ENCODE measurements at regions not wholly inside any gene's neighbourhood (a gene's known extent, or its start where the extent isn't known, plus 50 kb on each side); places are given as distances from the start of the nearest gene placed in this dataset.

GRCh38 chr10:130660266-130660665 is 524.1 kb downstream of the GLRX3 start:
- H3K27ac ChIP-seq (ENCODE audit: low read length), result no peak overlapping the region
- no peak for ATAC-seq
- no peak for DNase-seq (ENCODE audit: low read depth, low spot score)
- intact Hi-C loops (cut with micrococcal nuclease; ENCODE audit: unreplicated experiment), result no loop called here
- no peaks in the 10 kb centered on the region for H3K27me3 ChIP-seq (ENCODE audit: control insufficient read depth, insufficient read depth, low read length)
- ChIA-PET POLR2A (no interaction called here), CTCF (no interaction called here)
- in situ Hi-C loops (cut with HindIII; ENCODE audit: low pct_unique_long_range_greater_than_20kb, low sequenced_read_pairs), result no loop called here
- H3K4me1 ChIP-seq (ENCODE audit: control insufficient read depth, insufficient read depth, low read length), result no peaks in the 10 kb centered on the region
- no peak for TF ChIP-seq TCF7L2 (IDR thresholded peaks at IDR 0.05; ENCODE audit: low read depth, low read length)
- no peak for TF ChIP-seq SIN3A (IDR thresholded peaks at IDR 0.05; ENCODE audit: borderline replicate concordance, insufficient read depth, low read depth, low read length)
- no peak for TF ChIP-seq POLR2AphosphoS5 (IDR thresholded peaks at IDR 0.05; ENCODE audit: low read depth, low read length)
- no peak for TF ChIP-seq REST (IDR thresholded peaks at IDR 0.05; ENCODE audit: insufficient read depth in 1 of 2, low read depth in 2 of 2, low read length in 1 of 2)
- TF ChIP-seq, protein P1, sequence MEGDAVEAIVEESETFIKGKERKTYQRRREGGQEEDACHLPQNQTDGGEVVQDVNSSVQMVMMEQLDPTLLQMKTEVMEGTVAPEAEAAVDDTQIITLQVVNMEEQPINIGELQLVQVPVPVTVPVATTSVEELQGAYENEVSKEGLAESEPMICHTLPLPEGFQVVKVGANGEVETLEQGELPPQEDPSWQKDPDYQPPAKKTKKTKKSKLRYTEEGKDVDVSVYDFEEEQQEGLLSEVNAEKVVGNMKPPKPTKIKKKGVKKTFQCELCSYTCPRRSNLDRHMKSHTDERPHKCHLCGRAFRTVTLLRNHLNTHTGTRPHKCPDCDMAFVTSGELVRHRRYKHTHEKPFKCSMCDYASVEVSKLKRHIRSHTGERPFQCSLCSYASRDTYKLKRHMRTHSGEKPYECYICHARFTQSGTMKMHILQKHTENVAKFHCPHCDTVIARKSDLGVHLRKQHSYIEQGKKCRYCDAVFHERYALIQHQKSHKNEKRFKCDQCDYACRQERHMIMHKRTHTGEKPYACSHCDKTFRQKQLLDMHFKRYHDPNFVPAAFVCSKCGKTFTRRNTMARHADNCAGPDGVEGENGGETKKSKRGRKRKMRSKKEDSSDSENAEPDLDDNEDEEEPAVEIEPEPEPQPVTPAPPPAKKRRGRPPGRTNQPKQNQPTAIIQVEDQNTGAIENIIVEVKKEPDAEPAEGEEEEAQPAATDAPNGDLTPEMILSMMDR (IDR thresholded peaks at IDR 0.05), result no peak
- BruUV-seq (replicated peaks), result no TSS peak
- H3K9me3 ChIP-seq (ENCODE audit: control insufficient read depth, insufficient read depth, low read depth, low read length), result no peaks in the 10 kb centered on the region
- no peaks in the 10 kb centered on the region for H3K36me3 ChIP-seq (ENCODE audit: control insufficient read depth, insufficient read depth, low read length)
- no peak overlapping the region for H3K4me3 ChIP-seq (ENCODE audit: low read depth in 2 of 2, low read length in 2 of 2)

GRCh38 chr10:130661419-130661818 is 525.2 kb downstream of the GLRX3 start:
- no peak for ATAC-seq
- no peak for DNase-seq (ENCODE audit: low read depth, low spot score)
- Histone ChIP-seq H3K9me3 (ENCODE audit: control insufficient read depth, insufficient read depth, low read depth, low read length) (no peaks in the 10 kb centered on the region), H3K4me1 (ENCODE audit: control insufficient read depth, insufficient read depth, low read length) (no peaks in the 10 kb centered on the region), H3K27ac (ENCODE audit: low read length) (no peak overlapping the region), H3K36me3 (ENCODE audit: control insufficient read depth, insufficient read depth, low read length) (no peaks in the 10 kb centered on the region), H3K4me3 (ENCODE audit: low read depth in 2 of 2, low read length in 2 of 2) (no peak overlapping the region), H3K27me3 (ENCODE audit: control insufficient read depth, insufficient read depth, low read length) (no peaks in the 10 kb centered on the region)
- in situ Hi-C loops (cut with HindIII; ENCODE audit: low pct_unique_long_range_greater_than_20kb, low sequenced_read_pairs), result no loop called here
- ChIA-PET CTCF (no interaction called here), POLR2A (no interaction called here)
- no TSS peak for BruUV-seq (replicated peaks)
- intact Hi-C loops (cut with micrococcal nuclease; ENCODE audit: unreplicated experiment), result no loop called here
- TF ChIP-seq POLR2AphosphoS5 (IDR thresholded peaks at IDR 0.05; ENCODE audit: low read depth, low read length), result no peak
- TF ChIP-seq, protein P1 (IDR thresholded peaks at IDR 0.05), result no peak
- no peak for TF ChIP-seq TCF7L2 (IDR thresholded peaks at IDR 0.05; ENCODE audit: low read depth, low read length)
- TF ChIP-seq REST (IDR thresholded peaks at IDR 0.05; ENCODE audit: insufficient read depth in 1 of 2, low read depth in 2 of 2, low read length in 1 of 2), result no peak
- no peak for TF ChIP-seq SIN3A (IDR thresholded peaks at IDR 0.05; ENCODE audit: borderline replicate concordance, insufficient read depth, low read depth, low read length)
